Spleen (tissue), 7 donors: ENCODE measurements at regions not wholly inside any gene's neighbourhood (a gene's known extent, or its start where the extent isn't known, plus 50 kb on each side); places are given as distances from the start of the nearest gene placed in this dataset.

Experiments
- CTCF ChIP-seq, 11 experiments: fragments of 200-600 bp in 7 of 11; fragments of 450-650 bp in 4 of 11; sonication (generic) in 4 of 11; IDR thresholded peaks in 8 of 11; conservative IDR thresholded peaks in 3 of 11; 1 replicate in 7 of 11; 2 replicates in 4 of 11; pipeline versions ENCODE4 v1.4.0 to v1.8.0; 2016 to 2021; ENCODE audit warnings: antibody characterized with exemption in 11 of 11, inconsistent platforms in 4 of 11, mild to moderate bottlenecking in 1 of 11
- POLR2A ChIP-seq, 3 donors: fragments of 450-650 bp; IDR thresholded peaks; one replicate each; pipeline ENCODE4 v1.5.1; 2017; ENCODE audit warnings: antibody characterized with exemption in 3 of 3, mild to moderate bottlenecking in 1 of 3
- POLR2AphosphoS5 ChIP-seq, 3 donors: sonication (generic); formaldehyde crosslinking; IDR thresholded peaks; one replicate each; pipeline ENCODE4 v1.5.1; 2017; ENCODE audit warnings: antibody characterized with exemption in 3 of 3
- donor health status: DM: no; HTN: no; CAD: no; lungs with moderate emphysema.
- donor health status: DM: no; HTN: no; CAD: no.
- donor health status: DM: no; HTN: no; CAD: no.

GRCh38 chr5:172548311-172548731 is 92.7 kb upstream of the NEURL1B start:
- TF ChIP-seq CTCF (IDR thresholded peaks at IDR 0.05 in 8 of 11, conservative IDR thresholded peaks at IDR 0.05 in 3 of 11) (no peak), POLR2AphosphoS5 (IDR thresholded peaks at IDR 0.05) (no peak), POLR2A (IDR thresholded peaks at IDR 0.05) (no peak)
